Osteocyte (in vitro differentiated cells): ENCODE measurements at regions not wholly inside any gene's neighbourhood (a gene's known extent, or its start where the extent isn't known, plus 50 kb on each side); places are given as distances from the start of the nearest gene placed in this dataset.

ENCODE experiments used
- DNase-seq: peaks from one replicate; pipeline ENCODE4 v3.0.0; 2021; ENCODE audit warnings: mixed read lengths; ENCODE audit not compliant: unreplicated experiment; ENCODE audit errors: extremely low spot score
- H3K27ac Mint-ChIP-seq: one replicate; pipeline ENCODE4 v1.8.0; 2021; ENCODE audit warnings: mild to moderate bottlenecking, mixed read lengths; ENCODE audit not compliant: unreplicated experiment
- H3K27me3 Mint-ChIP-seq: one replicate; pipeline ENCODE4 v1.8.0; 2021; ENCODE audit warnings: mixed read lengths; ENCODE audit not compliant: unreplicated experiment
- H3K36me3 Mint-ChIP-seq: one replicate; pipeline ENCODE4 v1.8.0; 2021; ENCODE audit warnings: mixed read lengths; ENCODE audit not compliant: unreplicated experiment
- H3K4me1 Mint-ChIP-seq: one replicate; pipeline ENCODE4 v1.8.0; 2021; ENCODE audit warnings: mixed read lengths; ENCODE audit not compliant: unreplicated experiment
- H3K4me3 Mint-ChIP-seq: one replicate; pipeline ENCODE4 v1.8.0; 2021; ENCODE audit warnings: mild to moderate bottlenecking, moderate library complexity, mixed read lengths; ENCODE audit not compliant: unreplicated experiment
- H3K9me3 Mint-ChIP-seq: one replicate; pipeline ENCODE4 v1.8.0; 2021; ENCODE audit warnings: mixed read lengths; ENCODE audit not compliant: unreplicated experiment
- CTCF ChIP-seq: fragments of 200-600 bp; sonication (generic); IDR thresholded peaks from 2 replicates; pipeline ENCODE4 v1.5.0; 2021; ENCODE audit warnings: antibody characterized with exemption, mild to moderate bottlenecking, moderate library complexity

GRCh38 chr5:54388409-54388808 is 67.1 kb upstream of the HSPB3 start:
- H3K9me3 Mint-ChIP-seq = no peaks in the 10 kb centered on the region
- H3K27ac Mint-ChIP-seq = peak overlapping the region; percentile 67
- no peak overlapping the region for H3K4me3 Mint-ChIP-seq
- DNase-seq = no peak
- no peaks in the 10 kb centered on the region for H3K27me3 Mint-ChIP-seq
- H3K4me1 Mint-ChIP-seq = peaks cover 62% of the 10 kb centered on the region
- no peak for TF ChIP-seq CTCF
- H3K36me3 Mint-ChIP-seq = peaks cover 2% of the 10 kb centered on the region

- H3K27ac Mint-ChIP-seq = peak overlapping the region; percentile 67
- H3K4me1 Mint-ChIP-seq = peaks cover 64% of the 10 kb centered on the region
- no peaks in the 10 kb centered on the region for H3K9me3 Mint-ChIP-seq
- TF ChIP-seq CTCF = no peak
- H3K36me3 Mint-ChIP-seq = peaks cover 2% of the 10 kb centered on the region
- no peak overlapping the region for H3K4me3 Mint-ChIP-seq
- DNase-seq = no peak
- H3K27me3 Mint-ChIP-seq = no peaks in the 10 kb centered on the region
Measured at GRCh38 chr5:54387659-54388232, 67.8 kb upstream of the HSPB3 start.

- no peak for DNase-seq
- H3K27me3 Mint-ChIP-seq = no peaks in the 10 kb centered on the region
- H3K9me3 Mint-ChIP-seq = no peaks in the 10 kb centered on the region
- H3K27ac Mint-ChIP-seq = peak overlapping the region; percentile 72
- no peak for TF ChIP-seq CTCF
- H3K4me1 Mint-ChIP-seq = peaks cover 64% of the 10 kb centered on the region
- H3K4me3 Mint-ChIP-seq = no peak overlapping the region
- peaks cover 2% of the 10 kb centered on the region for H3K36me3 Mint-ChIP-seq
Measured at GRCh38 chr5:54387031-54387430, 68.5 kb upstream of the HSPB3 start.

- Mint-ChIP-seq H3K9me3 (no peaks in the 10 kb centered on the region), H3K27me3 (no peaks in the 10 kb centered on the region), H3K36me3 (peaks cover 2% of the 10 kb centered on the region), H3K27ac (peak overlapping the region; percentile 72), H3K4me1 (peaks cover 61% of the 10 kb centered on the region), H3K4me3 (no peak overlapping the region)
- DNase-seq = no peak
- TF ChIP-seq CTCF = no peak
Measured at GRCh38 chr5:54385994-54386393, 69.5 kb upstream of the HSPB3 start.

GRCh38 chr5:54384356-54384933 is 71.1 kb upstream of the HSPB3 start:
- peaks cover 2% of the 10 kb centered on the region for H3K27me3 Mint-ChIP-seq
- H3K36me3 Mint-ChIP-seq = peaks cover 2% of the 10 kb centered on the region
- no peak overlapping the region for H3K27ac Mint-ChIP-seq
- no peaks in the 10 kb centered on the region for H3K9me3 Mint-ChIP-seq
- no peak overlapping the region for H3K4me3 Mint-ChIP-seq
- no peak for TF ChIP-seq CTCF
- H3K4me1 Mint-ChIP-seq = peaks cover 48% of the 10 kb centered on the region
- DNase-seq = no peak
